Prostate gland (tissue), 2 donors: ENCODE measurements at regions not wholly inside any gene's neighbourhood (a gene's known extent, or its start where the extent isn't known, plus 50 kb on each side); places are given as distances from the start of the nearest gene placed in this dataset.

ENCODE experiments used
- DNase-seq: peaks from one replicate; pipeline ENCODE4 v3.0.0-alpha.2; 2019; ENCODE audit warnings: low spot score
- H3K27ac ChIP-seq, 2 donors: fragments of 200-600 bp; sonication (generic); 2 replicates each; pipeline ENCODE4 v1.5.1; 2017 to 2019
- H3K27me3 ChIP-seq: fragments of 200-600 bp; sonication (generic); replicated peaks from 2 replicates; pipeline ENCODE4 v1.5.1; 2019; ENCODE audit not compliant: insufficient read depth
- H3K36me3 ChIP-seq, 2 donors: fragments of 200-600 bp; sonication (generic); 1 replicate in 1 of 2; 2 replicates in 1 of 2; pipeline versions ENCODE4 v1.5.1 to v1.8.1; 2017 to 2019
- H3K4me1 ChIP-seq: fragments of 200-600 bp; sonication (generic); replicated peaks from 2 replicates; pipeline ENCODE4 v1.5.1; 2019
- H3K4me3 ChIP-seq, 2 donors: fragments of 200-600 bp; sonication (generic); 2 replicates each; pipeline ENCODE4 v1.5.1; 2017 to 2019
- H3K9me3 ChIP-seq: fragments of 200-600 bp; sonication (generic); 2 replicates; pipeline ENCODE4 v1.5.1; 2017
- POLR2A ChIP-seq: fragments of 450-650 bp; IDR thresholded peaks from one replicate; pipeline ENCODE4 v1.6.1; 2016; ENCODE audit warnings: antibody characterized with exemption, mild to moderate bottlenecking
- POLR2AphosphoS5 ChIP-seq: sonication (generic); formaldehyde crosslinking; IDR thresholded peaks from one replicate; pipeline ENCODE4 v1.6.1; 2017; ENCODE audit warnings: antibody characterized with exemption
- WGBS: methylation state at CpG from one replicate; pipeline ENCODE4 v1.1.5; 2018; 5-methylcytosine and 5-hydroxymethylcytosine counted together
- intact Hi-C: fragments of 100-400 bp; cut with DNase I; formaldehyde crosslinking; loops from one replicate; pipeline ENCODE4 v1.14.2; 2022
- TF ChIP-seq, protein P1 (sequence below), 4 experiments: fragments of 200-600 bp in 2 of 4; fragments of 450-650 bp in 2 of 4; sonication (generic) in 2 of 4; IDR thresholded peaks; 1 replicate in 3 of 4; 2 replicates in 1 of 4; pipeline ENCODE4 v1.5.1; 2016 to 2019; ENCODE audit warnings: antibody characterized with exemption in 4 of 4, mild to moderate bottlenecking in 2 of 4, moderate library complexity in 2 of 4

DNA sequence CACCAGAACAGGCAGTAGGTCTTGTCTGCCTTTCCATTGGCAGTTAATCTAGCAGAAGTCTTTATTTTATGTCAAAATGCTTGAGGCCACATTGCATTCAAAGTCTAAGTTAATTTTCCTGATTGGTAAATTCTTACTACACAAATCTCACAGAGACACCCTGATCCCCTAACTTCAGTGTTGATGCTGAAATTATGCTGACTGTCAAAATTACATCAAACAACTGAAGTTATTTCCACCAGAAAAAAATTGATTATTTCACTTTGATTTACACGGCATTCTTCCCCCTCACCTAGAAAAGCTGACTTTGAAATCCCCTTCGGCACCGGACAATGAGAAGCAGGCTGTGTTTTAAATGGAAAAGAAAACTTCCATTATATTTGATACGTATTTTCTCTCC lies 99.1 kb downstream of the MAF start:
- Histone ChIP-seq H3K4me1 (no peaks in the 10 kb centered on the region), H3K36me3 (no peaks in the 10 kb centered on the region), H3K27ac (no peak overlapping the region), H3K27me3 (no peaks in the 10 kb centered on the region), H3K4me3 (no peak overlapping the region), H3K9me3 (no peaks in the 10 kb centered on the region)
- TF ChIP-seq, protein P1, sequence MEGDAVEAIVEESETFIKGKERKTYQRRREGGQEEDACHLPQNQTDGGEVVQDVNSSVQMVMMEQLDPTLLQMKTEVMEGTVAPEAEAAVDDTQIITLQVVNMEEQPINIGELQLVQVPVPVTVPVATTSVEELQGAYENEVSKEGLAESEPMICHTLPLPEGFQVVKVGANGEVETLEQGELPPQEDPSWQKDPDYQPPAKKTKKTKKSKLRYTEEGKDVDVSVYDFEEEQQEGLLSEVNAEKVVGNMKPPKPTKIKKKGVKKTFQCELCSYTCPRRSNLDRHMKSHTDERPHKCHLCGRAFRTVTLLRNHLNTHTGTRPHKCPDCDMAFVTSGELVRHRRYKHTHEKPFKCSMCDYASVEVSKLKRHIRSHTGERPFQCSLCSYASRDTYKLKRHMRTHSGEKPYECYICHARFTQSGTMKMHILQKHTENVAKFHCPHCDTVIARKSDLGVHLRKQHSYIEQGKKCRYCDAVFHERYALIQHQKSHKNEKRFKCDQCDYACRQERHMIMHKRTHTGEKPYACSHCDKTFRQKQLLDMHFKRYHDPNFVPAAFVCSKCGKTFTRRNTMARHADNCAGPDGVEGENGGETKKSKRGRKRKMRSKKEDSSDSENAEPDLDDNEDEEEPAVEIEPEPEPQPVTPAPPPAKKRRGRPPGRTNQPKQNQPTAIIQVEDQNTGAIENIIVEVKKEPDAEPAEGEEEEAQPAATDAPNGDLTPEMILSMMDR (IDR thresholded peaks at IDR 0.05) = no peak
- TF ChIP-seq POLR2A (no peak), POLR2AphosphoS5 (no peak)
- intact Hi-C loops = no loop called here
- WGBS = 94% methylated on average over 4 of the region's 4 CpGs
- DNase-seq = no peak

DNA sequence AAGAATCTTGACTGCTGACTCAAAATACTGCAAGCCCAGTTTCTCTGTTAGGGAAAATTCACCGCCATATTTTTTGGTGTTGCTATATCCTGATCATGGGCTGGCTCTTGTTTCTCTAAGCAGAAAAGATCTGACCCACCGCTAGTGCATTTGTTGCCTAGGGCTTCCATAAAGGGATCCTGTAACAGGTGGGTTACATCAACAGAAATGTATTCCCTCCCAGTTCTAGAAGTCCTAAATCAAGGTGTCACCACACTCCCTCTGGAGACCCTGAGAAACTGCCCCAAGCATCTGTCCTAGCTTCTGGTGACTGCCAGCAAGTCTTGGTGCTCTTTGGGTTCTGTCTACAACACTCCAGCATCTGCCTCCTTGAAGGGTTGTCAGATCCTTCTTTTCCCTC lies 99.7 kb downstream of the MAF start:
- Histone ChIP-seq H3K27me3 (no peaks in the 10 kb centered on the region), H3K4me3 (no peak overlapping the region), H3K9me3 (no peaks in the 10 kb centered on the region), H3K27ac (no peak overlapping the region), H3K36me3 (no peaks in the 10 kb centered on the region), H3K4me1 (no peaks in the 10 kb centered on the region)
- WGBS = 95% methylated on average over 2 of the region's 2 CpGs
- TF ChIP-seq POLR2AphosphoS5 (no peak), POLR2A (no peak)
- TF ChIP-seq, protein P1 (IDR thresholded peaks at IDR 0.05) = no peak
- no peak for DNase-seq
- intact Hi-C loops = no loop called here

DNA sequence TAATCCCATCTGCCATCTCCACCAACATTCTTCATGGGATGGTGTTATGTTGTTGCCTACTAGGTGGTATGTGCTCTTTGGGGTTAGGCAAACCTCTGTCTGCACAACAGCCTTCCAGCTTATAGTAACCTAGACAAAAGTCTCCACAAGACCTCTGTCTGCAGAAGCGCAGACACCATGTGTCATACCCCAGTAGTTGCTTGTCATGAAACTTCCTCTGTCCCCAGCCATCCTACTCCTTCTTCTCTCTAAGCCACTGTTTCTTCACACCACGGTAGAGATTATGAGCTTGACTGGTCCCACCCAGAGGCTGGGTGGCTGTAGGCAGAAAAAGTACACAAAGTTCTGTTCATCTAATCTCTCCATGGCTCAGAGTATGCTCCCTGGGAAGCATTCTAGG lies 100.3 kb downstream of the MAF start:
- intact Hi-C loops = no loop called here
- TF ChIP-seq, protein P1 (IDR thresholded peaks at IDR 0.05) = no peak
- no peak for TF ChIP-seq POLR2AphosphoS5
- TF ChIP-seq POLR2A = no peak
- no peak overlapping the region for H3K27ac ChIP-seq
- WGBS = 88% methylated on average over 2 of the region's 2 CpGs
- no peak for DNase-seq
- no peak overlapping the region for H3K4me3 ChIP-seq
- no peaks in the 10 kb centered on the region for H3K27me3 ChIP-seq
- H3K36me3 ChIP-seq = no peaks in the 10 kb centered on the region
- no peaks in the 10 kb centered on the region for H3K9me3 ChIP-seq
- H3K4me1 ChIP-seq = no peaks in the 10 kb centered on the region

DNA sequence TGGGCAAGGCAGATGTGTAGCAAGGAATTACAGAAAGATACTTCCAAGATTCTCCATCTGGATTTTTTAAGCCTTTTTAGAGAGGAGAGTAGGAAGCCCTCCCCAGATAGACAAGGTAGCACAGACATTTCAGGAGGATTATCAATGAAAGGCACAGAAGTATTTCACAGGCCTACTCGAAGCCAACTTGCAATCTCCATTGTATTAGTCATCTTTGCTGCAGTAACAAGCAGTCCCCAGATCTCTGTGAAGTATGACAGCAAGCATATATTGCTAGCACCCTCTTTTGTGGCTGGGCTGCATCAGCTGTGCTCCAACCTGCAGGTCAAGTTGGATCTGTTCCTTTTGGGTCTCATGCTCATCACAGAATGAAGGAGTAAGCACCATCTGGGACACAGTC lies 101.6 kb downstream of the MAF start:
- Histone ChIP-seq H3K4me3 (no peak overlapping the region), H3K27ac (no peak overlapping the region), H3K9me3 (no peaks in the 10 kb centered on the region), H3K27me3 (no peaks in the 10 kb centered on the region), H3K36me3 (no peaks in the 10 kb centered on the region), H3K4me1 (no peaks in the 10 kb centered on the region)
- no peak for TF ChIP-seq POLR2AphosphoS5
- TF ChIP-seq POLR2A = no peak
- TF ChIP-seq, protein P1 (IDR thresholded peaks at IDR 0.05) = no peak
- 78% methylated on average over 1 of the region's 1 CpG for WGBS
- intact Hi-C loops = no loop called here
- no peak for DNase-seq

DNA sequence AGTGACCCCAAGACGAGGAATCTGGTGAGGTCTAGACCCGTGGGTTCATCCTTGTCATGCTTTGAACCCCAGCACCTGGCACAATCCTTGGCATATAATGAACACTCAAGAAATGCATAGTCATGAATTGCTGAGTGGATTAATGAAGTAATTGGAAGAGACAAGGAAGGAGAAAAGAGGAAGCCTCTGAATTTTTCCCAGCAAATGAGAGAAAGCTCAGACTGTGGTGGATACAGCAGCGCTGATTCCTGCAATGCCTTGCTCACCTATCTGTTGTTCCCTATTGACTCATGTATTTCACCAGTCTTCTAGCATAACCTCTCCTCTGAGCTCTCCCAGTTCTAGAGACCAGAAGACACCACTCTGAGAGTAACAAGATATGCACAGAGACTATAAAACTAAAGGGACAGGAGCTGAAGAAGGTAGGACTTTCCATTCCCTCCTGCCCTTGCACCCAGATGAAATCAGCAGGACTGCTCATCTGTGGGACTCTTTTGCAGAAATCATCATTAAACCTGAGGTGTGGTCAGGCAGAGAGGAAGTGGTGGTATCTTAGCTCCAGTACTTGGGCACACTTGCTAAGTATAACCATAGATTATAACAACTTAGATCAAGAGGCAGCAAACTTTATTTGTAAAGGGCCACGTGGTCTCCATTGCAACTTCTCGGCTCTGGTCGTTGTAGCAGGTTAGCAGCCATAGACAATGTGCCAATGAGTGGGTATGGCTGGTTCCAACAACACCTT lies 102.8 kb downstream of the MAF start:
- H3K27ac ChIP-seq = no peak overlapping the region
- H3K27me3 ChIP-seq = no peaks in the 10 kb centered on the region
- H3K36me3 ChIP-seq = no peaks in the 10 kb centered on the region
- WGBS = 94% methylated on average over 6 of the region's 6 CpGs
- DNase-seq = no peak
- TF ChIP-seq, protein P1 (IDR thresholded peaks at IDR 0.05) = no peak
- no peak for TF ChIP-seq POLR2A
- TF ChIP-seq POLR2AphosphoS5 = no peak
- intact Hi-C loops = no loop called here
- H3K4me3 ChIP-seq = no peak overlapping the region
- no peaks in the 10 kb centered on the region for H3K4me1 ChIP-seq
- H3K9me3 ChIP-seq = no peaks in the 10 kb centered on the region
